NCI-H69 (cell line): ENCODE measurements at regions not wholly inside any gene's neighbourhood (a gene's known extent, or its start where the extent isn't known, plus 50 kb on each side); places are given as distances from the start of the nearest gene placed in this dataset.
"Not testable (repeated sequence)": the region's sequence is repeated elsewhere in the genome, so short reads cannot be mapped to it uniquely, and the experiment has no call there.

Experiments used
- DNase-seq: peaks from one replicate; lab custom pipeline; 2025; lab: John Stamatoyannopoulos, UW

DNA sequence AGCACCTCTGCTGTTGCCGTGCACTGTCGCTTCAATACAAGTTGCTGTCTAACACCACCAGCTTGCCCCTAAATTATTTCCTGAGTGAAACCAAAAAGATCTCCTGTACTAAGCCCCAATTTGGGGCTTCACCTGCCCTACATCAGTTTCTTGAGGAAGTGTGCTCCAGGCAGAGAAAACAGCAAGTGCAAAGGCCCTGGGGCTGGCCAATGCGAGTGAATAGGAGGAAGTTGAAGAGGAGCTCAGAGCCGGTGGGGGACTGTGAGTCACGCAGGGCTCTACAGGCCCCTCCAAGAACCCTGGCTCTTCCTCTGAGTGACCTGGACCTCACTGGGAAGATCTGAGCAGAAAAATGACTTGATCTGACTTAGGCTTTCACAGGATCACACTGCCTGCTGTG is 117.2 kb downstream of the IPO8 start:
- DNase-seq, result peak; percentile 37

DNA sequence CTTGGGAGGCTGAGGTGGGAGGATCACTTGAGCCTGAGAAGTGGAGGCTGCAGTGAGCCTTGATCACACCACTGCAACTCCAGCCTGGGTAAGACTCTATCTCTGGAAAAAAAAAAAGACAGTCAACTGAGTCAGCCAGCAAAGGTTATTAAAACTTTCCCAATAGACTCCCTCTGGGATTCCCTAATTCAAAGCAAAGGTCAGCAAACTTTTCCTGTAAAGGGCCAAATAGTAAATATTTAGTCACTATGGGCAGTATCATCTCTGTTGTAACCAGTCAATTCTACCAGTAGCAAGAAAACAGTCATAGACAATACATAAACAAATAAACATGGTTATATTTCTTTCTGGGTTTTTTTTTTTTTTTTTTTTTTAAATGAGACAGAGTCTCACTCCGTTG is 122.5 kb downstream of the IPO8 start:
- no peak for DNase-seq

DNA sequence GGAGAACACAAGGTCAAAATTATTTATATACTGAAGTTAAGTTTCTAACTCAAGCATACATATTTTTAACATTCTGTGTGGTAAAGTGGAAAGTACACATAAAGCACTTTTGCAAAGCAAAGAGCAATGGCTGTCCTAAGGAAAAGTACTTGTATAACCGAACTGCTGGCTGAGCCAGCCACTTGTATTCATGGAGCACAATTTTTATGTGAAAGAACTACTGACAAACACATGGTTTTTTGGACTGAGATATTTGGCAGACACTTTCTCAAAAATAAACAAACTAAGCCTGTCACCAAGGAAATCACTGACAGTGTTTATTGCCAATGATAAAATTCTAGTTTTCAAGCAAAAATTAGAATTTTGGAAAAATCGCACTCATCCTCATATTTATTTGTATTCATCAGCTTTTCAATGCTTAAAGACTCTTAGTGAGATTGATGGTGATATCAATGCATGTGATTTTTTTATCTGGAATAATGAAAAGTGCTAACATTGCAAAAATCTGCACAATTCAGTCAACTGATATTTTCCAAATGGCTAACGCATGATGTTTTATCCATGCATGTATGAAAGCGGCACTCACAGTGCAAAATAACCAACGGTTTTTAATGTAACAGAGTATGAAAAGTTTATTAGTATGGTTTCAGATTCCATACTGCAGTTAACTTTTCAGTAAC is 125.3 kb downstream of the IPO8 start:
- DNase-seq, result no peak

DNA sequence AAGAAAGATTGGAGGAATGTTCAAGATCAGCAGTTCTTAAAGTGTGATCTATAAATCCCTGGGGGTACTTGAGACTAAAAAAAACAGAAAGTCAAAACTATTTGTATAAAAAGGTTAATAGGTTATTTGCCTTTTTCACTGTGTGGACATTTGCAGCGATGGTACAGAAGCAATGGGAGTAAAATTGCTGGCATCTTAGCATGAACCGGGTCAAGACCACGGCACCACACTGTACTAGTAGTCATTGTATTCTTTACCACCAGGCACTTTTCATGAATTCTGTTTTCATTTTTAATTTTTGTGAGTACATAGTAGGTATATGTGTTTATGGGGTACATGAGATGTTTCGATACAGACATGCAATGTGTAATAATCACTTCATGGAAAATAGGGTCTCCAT is 126.2 kb downstream of the IPO8 start:
- no peak for DNase-seq

DNA sequence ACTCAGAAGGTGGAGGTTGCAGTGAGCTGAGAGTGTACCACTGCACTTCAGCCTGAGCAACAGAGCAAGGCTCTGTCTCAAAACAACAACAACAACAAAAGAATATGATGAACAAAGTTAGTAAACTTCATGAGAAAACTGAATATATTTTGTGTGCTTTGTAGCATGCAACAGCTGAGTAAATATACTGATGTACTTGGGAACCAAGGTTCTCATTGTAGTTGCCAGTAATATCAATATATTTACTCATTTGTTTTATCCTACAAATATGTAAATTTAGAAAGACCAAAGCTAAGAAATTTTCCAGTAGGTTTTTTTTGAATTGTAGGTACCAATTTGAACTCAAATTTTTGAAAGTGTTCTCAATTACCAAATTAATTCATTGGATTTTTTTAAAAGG is 127.2 kb downstream of the IPO8 start:
- DNase-seq, result no peak

DNA sequence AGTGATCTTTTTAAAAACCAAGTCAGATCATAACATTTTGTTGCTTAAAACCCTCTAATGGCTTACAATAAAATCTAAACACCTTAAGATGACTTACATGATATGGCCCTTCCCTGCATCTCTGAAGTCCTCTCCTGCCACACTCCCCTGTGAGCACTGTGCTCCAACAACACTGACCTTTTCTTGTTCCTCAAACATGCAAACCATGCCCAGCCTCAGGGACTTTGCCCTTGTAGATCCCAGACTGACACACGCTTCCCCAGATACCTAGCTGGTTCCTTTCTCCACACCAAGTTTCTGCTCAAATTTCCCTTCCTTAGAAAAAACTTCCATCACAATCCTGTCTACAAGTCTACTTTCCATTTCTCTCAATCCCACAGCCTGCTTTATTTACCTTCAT is 128.6 kb downstream of the IPO8 start:
- DNase-seq, result no peak

DNA sequence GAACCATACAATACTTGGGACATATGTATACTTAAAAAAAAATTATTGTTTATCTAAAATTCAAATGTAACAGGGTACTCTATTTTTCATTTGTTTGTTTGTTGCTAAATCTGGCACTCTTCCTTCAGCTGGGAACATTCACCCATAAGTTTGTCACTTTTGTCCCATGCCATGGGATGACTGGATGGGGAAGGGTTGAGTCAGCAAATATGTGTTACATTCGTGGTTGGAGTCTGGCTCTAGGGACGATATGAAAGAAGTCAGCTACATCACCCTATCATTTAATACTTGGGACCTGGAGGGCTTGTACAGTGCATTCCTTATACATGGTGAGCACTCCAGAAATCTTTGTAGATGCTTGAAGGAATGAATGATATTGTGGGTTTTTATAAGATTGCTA is 131.3 kb downstream of the IPO8 start:
- no peak for DNase-seq

DNA sequence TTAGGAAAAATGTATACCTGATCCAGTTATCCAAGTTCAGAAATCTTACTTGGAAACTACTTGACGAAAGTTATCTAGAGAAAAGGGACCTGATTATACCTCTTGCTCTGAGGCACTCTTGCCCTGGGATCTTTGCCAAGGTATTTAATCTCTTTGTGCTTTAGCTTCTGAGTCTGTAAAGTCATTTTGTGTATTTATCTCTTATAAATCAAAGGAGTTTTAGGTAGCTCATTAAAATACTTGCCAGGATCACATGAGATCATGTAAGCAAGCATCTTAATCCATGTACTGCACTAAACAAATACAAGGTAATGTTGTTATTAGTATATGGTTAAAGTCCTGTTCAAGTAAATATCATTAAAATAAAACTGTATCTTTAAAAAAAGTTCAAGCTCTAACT is 147.5 kb downstream of the IPO8 start:
- no peak for DNase-seq

DNA sequence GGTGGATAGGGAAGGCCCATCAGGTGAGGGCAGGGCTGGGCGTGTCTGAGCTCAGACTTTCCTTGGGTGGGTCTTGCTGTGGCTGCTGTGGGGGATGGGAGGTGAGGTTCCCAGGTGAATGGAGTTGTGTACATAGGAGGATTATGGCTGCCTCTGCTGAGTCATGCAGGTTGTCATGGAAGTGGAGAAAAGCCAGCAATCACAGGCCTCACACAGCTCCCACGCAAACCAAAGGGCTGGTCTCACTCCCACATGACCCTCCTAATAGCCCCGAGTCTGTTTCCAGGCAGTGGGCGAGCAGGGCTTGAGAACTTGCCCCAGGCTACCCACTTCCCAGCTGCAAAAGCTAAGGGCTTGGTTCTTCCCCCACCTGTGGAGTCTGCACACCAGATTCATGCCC is 149.5 kb downstream of the IPO8 start:
- peak; percentile 58 for DNase-seq

DNA sequence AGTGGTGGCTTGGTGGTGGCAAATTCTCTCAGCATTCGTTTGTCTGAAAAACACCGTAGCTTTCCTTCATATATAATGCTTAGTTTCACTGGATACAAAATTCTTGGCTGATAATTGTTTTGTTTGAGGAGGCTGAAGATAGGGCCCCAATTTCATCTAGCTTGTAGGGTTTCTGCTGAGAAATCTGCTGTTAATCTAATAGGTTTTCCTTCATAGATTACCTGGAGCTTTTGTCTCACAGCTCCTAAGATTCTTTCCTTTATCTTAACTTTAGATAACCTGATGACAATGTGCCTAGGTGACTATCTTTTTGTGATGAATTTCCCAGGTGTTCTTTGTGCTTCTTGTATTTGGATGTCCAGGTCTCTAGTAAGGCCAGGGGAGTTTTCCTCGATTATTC is 151.0 kb downstream of the IPO8 start:
- not testable (repeated sequence) for DNase-seq

DNA sequence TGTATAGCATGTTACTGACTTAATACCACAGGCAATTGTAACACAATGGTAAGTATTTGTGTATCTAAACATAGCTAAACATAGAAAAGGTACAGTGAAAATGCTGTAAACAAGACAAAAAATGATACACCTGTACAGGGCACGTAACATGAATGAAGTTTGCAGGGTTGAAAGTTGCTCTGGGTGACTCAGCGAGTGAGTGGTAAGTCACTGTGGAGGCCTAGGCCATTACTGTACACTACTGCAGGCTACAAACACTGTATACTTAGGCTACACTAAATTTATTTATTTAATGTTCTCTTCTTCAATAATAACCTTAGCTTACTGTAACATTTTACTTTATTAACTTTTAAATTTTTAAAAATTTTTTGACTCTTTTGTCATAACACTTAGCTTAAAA is 158.4 kb downstream of the IPO8 start:
- no peak for DNase-seq

DNA sequence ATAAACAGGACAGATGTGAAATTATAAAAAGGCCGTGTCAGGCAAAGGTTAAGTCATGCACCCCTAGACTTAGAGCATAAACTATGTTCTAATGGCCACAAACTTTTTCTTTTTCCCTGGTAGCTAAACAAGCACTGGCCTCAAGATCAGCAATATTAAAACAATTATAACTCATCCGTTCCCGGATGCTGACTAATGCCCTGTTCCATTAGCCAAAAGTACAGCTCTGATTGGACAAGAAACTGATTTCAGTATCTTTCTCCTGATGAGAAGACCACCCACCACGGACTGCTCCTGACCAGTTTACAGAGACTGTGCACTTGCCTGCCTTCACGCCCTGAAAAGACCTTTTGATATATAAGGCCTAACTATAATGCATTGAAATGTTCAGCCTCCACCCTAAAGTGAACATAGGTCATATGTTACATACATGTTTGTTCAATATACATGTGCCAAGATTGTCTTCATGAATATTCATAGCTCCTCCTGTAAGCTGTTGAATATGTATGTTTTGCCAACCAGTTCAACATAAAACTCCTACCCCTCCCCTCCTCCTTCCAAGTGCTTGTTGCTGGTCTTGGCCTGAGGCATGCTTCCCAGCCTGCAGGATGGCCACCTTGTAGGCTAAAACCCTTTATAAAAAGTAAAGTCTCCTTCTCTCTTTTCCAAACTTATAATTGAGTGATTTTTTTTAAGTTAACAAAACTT is 162.0 kb downstream of the IPO8 start:
- DNase-seq, result no peak

DNA sequence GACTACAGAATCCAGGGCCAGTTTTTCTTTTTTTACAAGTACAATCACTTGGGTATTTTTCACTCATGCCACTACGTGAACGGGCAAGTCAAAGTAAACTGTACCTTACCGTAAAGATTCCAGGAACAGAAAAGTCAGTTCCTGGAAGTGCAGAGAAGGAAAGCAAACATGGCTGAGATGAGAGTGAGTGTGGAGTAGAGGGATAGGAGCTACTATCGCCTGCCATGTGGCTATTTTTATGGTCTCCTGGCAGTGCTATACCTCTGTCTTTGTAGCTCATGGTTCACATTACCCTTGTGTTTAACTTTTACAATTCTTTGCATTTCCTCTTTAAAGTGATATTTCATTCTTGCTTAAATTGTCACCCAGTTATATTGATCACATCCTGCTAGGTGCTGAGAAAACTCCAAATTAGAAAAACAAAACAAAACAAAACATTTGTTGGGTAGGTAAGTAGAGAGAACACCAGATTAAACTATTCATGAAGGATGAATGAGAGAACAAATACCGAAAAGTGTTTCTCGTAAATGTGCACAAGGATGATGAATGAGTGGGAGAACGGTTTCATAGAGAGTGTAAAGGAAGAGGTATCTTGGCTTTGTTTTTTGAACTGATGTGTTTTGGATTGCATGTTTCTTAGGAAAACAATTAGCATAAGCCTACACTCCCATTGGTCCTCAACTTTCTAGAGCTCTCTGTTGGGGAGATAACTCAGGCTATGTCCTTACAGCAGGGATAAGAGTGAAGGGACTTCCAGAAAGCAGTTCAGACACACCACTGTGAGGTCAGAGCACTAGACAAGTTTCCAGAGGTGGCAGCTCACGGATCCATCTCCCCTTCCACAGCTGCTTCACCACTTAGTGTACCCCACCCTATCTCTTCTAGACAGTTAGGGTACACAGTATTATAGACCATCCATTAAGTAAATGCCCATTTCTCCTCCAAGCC is 163.7 kb downstream of the IPO8 start:
- no peak for DNase-seq

DNA sequence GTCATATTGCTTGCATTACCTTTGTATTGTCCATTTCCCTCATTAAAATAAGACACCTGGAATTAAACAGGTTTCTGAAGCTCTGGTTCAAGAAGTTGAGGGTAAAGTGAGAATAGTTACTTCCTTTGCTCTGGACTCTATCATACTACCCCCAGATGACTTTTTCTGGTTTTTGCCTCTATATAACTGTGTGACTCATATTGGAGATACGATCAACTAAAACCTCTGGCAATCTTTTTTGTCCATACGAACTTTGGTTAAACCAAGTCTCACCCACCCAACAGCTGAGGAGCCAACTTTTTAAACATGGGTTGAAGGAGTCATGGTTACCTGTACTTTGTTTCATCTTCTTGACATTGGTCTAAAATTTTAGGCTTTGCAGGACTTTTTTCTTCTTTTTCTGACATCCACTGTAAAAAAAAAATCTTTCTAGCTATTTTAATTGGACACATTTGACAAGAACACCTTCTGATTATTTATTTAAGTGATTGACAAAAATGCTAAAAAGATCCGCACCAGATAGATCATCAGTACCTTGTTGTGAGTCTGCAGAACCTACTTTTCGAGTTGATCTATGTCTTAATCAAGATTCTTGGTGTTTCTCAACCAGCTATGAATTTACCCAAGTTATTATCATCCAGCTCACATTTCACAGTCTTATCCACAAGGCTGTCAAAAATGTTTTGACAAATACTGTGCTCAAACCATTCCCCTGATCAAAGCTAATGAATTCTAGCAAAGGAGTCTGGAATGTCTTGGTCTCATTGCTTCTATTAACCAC is 166.0 kb downstream of the IPO8 start:
- no peak for DNase-seq

DNA sequence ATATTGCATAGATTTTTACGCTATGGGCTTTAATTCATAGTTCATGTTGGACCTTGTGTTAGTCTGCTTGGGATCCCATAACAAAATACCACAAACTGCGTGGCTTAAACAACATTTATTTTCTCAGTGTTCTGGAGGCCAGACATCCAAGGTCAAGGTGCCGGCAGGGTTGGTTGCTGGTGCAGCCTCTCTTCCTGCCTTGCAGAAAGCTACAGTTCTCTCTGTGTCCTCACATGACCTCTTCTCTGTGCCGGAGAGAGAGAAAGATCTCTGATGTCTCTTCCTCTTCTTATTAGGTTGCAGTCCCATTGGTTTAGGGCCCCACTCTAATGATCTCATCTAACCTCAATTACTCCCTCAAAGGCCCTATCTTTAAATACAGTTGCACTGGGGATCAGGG is 170.5 kb downstream of the IPO8 start:
- DNase-seq, result no peak

DNA sequence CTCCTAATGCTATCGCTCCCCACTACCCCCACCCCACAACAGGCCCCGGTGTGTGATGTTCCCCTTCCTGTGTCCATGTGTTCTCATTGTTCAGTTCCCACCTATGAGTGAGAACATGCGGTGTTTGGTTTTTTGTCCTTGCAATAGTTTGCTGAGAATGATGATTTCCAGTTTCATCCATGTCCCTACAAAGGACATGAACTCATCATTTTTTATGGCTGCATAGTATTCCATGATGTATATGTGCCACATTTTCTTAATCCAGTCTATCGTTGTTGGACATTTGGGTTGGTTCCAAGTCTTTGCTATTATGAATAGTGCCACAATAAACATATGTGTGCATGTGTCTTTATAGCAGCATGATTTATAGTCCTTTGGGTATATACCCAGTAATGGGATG is 175.4 kb downstream of the IPO8 start:
- not testable (repeated sequence) for DNase-seq

DNA sequence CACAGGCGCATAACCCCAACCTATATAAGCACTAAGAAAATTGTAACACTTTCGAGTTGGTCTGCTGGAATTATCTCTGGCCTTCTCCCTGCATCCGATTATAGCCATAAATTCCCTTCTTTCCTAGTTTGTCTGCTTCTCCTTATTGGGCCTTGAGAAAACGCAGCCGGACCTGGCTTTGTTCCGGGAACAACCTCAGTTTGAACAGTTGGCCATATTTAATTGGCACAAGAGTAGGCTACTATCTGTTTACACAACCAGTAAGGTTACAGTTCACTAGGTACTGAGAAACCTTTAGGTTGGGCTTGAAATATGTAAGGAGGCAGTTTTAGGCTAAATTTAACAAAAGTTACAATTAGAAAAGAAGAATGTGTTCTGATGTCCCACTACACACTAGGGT is 176.1 kb downstream of the IPO8 start:
- DNase-seq, result no peak

DNA sequence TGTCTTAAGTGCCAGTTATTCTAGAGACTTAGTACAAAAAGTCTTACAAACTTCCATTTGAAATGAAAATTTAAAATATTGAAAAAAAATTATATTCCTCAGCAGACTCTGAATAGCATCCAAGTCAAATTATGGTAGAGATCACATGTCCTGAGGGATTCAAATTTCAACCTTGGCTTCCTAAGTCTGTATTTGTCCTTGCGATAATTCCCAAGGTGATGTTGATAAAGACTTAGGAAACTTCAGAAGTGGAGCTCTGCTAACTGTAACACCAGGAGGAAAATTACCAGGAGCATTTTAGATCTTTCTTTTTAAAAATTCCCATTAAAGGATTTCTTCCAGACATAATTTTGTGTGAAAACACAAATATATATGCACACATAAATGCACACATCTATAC is 178.3 kb downstream of the IPO8 start:
- DNase-seq, result no peak

DNA sequence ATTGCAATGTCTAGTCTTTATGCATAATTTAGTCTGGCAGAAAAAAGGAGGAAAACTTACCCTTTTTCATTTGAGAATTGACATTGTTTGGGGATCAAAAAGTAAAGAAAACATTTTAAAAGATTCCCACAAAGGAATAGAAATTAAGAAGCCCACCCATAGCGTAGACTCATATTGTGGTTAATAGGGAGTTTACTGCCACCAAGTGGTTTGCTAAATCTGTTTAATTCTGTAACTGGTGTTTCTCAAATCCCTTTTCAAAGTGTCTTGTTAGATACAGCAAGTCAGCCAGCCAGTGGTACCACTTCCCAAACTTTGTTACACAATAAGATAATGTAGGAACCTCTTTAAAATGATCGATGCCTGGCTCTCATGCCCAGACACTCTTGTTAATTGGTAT is 180.3 kb downstream of the IPO8 start:
- peak; percentile 63 for DNase-seq

DNA sequence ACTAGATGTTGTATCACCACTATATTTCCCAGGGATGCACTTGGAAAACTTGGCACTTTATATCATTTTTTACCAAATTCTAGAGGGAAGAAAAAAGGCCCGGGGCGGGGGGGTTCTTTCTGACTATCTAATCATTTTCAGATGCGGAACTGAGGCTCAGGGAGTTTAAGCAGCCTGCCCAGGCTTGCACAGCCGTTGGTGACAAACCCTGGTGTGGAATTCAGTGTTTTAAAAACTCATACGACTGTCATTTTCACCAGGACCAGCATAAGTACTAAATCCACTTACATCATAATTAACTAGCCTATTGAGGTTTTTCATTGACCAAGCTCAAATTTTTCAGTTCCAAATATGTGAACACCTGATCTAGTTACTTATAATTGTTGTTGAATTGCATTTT is 181.0 kb downstream of the IPO8 start:
- DNase-seq, result no peak

DNA sequence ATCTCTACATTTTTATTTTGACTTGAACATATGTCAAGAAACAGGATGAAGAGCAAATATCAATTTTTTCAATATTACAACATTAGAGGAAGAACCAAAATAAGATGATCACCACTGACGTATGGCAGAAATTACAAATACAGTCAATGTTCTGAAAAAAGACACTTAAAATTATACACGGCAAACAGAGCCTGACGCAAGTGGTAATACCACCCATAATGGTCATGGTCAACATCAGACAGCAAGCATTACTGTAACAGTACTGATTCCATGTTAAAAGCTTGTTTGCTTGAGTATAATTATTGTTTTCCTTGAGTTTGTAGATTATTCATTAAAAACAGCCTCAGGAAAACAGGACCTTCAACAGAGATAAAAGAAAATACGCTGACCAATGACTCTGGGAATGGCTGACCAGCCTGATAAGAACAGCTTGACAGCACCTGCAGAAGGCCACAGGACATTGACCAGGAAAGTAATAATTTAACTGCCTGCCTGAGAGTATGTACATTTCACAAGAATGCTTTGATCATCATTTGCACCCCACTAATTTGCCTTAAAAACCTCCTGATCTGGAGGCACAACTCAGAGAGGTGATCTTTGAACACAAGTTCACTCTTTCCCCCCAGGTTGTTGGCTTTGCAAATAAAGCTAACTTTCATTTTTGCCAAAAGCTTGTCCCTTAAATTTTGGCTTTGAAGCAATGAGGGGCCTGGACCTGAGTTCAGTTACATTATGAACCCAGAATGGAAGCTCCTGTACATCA is 187.3 kb downstream of the IPO8 start:
- DNase-seq, result no peak
